ENCODE measurements at regions not wholly inside any gene's neighbourhood (a gene's known extent, or its start where the extent isn't known, plus 50 kb on each side); places are given as distances from the start of the nearest gene placed in this dataset.

GRCh38 chr21:35348686-35349085, 299.6 kb upstream of the RUNX1 start:
- no peak for DNase-seq (ENCODE audit: low read depth, low spot score)
- in situ Hi-C loops (cut with HindIII; ENCODE audit: low pct_unique_long_range_greater_than_20kb, low sequenced_read_pairs) = no loop called here

GRCh38 chr21:35346697-35347096, 297.6 kb upstream of the RUNX1 start:
- DNase-seq (ENCODE audit: low read depth, low spot score) = no peak
- in situ Hi-C loops (cut with HindIII; ENCODE audit: low pct_unique_long_range_greater_than_20kb, low sequenced_read_pairs) = no loop called here

GRCh38 chr21:35345954-35346353, 296.9 kb upstream of the RUNX1 start:
- in situ Hi-C loops (cut with HindIII; ENCODE audit: low pct_unique_long_range_greater_than_20kb, low sequenced_read_pairs) = no loop called here
- no peak for DNase-seq (ENCODE audit: low read depth, low spot score)

GRCh38 chr21:35344582-35344981, 295.5 kb upstream of the RUNX1 start:
- no peak for DNase-seq (ENCODE audit: low read depth, low spot score)
- in situ Hi-C loops (cut with HindIII; ENCODE audit: low pct_unique_long_range_greater_than_20kb, low sequenced_read_pairs) = no loop called here

- no peak for DNase-seq (ENCODE audit: low read depth, low spot score)
- in situ Hi-C loops (cut with HindIII; ENCODE audit: low pct_unique_long_range_greater_than_20kb, low sequenced_read_pairs) = no loop called here
Measured at GRCh38 chr21:35343046-35343819, 294.1 kb upstream of the RUNX1 start.

GRCh38 chr21:35342440-35342839, 293.3 kb upstream of the RUNX1 start:
- in situ Hi-C loops (cut with HindIII; ENCODE audit: low pct_unique_long_range_greater_than_20kb, low sequenced_read_pairs) = no loop called here

GRCh38 chr21:35340273-35340672, 291.2 kb upstream of the RUNX1 start:
- no peak for DNase-seq (ENCODE audit: low read depth, low spot score)
- in situ Hi-C loops (cut with HindIII; ENCODE audit: low pct_unique_long_range_greater_than_20kb, low sequenced_read_pairs) = no loop called here

More at GRCh38 chr21:35342440-35342839, 293.3 kb upstream of the RUNX1 start:
- no peak for DNase-seq (ENCODE audit: low read depth, low spot score)

- no peak for DNase-seq (ENCODE audit: low read depth, low spot score)
- in situ Hi-C loops (cut with HindIII; ENCODE audit: low pct_unique_long_range_greater_than_20kb, low sequenced_read_pairs) = no loop called here
Measured at GRCh38 chr21:35338881-35339632, 290.0 kb upstream of the RUNX1 start.

GRCh38 chr21:35338281-35338680, 289.2 kb upstream of the RUNX1 start:
- no peak for DNase-seq (ENCODE audit: low read depth, low spot score)

GRCh38 chr21:35337573-35337972, 288.5 kb upstream of the RUNX1 start:
- no peak for DNase-seq (ENCODE audit: low read depth, low spot score)
- in situ Hi-C loops (cut with HindIII; ENCODE audit: low pct_unique_long_range_greater_than_20kb, low sequenced_read_pairs) = no loop called here

More at GRCh38 chr21:35338281-35338680, 289.2 kb upstream of the RUNX1 start:
- in situ Hi-C loops (cut with HindIII; ENCODE audit: low pct_unique_long_range_greater_than_20kb, low sequenced_read_pairs) = no loop called here

GRCh38 chr21:35336534-35336933, 287.4 kb upstream of the RUNX1 start:
- in situ Hi-C loops (cut with HindIII; ENCODE audit: low pct_unique_long_range_greater_than_20kb, low sequenced_read_pairs) = no loop called here
- DNase-seq (ENCODE audit: low read depth, low spot score) = no peak

GRCh38 chr21:35335951-35336446, 286.9 kb upstream of the RUNX1 start:
- DNase-seq (ENCODE audit: low read depth, low spot score) = no peak
- in situ Hi-C loops (cut with HindIII; ENCODE audit: low pct_unique_long_range_greater_than_20kb, low sequenced_read_pairs) = no loop called here

GRCh38 chr21:35333831-35334618, 284.9 kb upstream of the RUNX1 start:
- no peak for DNase-seq (ENCODE audit: low read depth, low spot score)
- in situ Hi-C loops (cut with HindIII; ENCODE audit: low pct_unique_long_range_greater_than_20kb, low sequenced_read_pairs) = no loop called here

- in situ Hi-C loops (cut with HindIII; ENCODE audit: low pct_unique_long_range_greater_than_20kb, low sequenced_read_pairs) = no loop called here
- DNase-seq (ENCODE audit: low read depth, low spot score) = no peak
Measured at GRCh38 chr21:35332841-35333426, 283.8 kb upstream of the RUNX1 start.

- in situ Hi-C loops (cut with HindIII; ENCODE audit: low pct_unique_long_range_greater_than_20kb, low sequenced_read_pairs) = no loop called here
- DNase-seq (ENCODE audit: low read depth, low spot score) = no peak
Measured at GRCh38 chr21:35329940-35330660, 281.0 kb upstream of the RUNX1 start.

- no peak for DNase-seq (ENCODE audit: low read depth, low spot score)
- in situ Hi-C loops (cut with HindIII; ENCODE audit: low pct_unique_long_range_greater_than_20kb, low sequenced_read_pairs) = no loop called here
Measured at GRCh38 chr21:35328856-35329455, 279.9 kb upstream of the RUNX1 start.

GRCh38 chr21:35326677-35327076, 277.6 kb upstream of the RUNX1 start:
- no peak for DNase-seq (ENCODE audit: low read depth, low spot score)
- in situ Hi-C loops (cut with HindIII; ENCODE audit: low pct_unique_long_range_greater_than_20kb, low sequenced_read_pairs) = no loop called here
